ENCODE measurements at regions not wholly inside any gene's neighbourhood (a gene's known extent, or its start where the extent isn't known, plus 50 kb on each side); places are given as distances from the start of the nearest gene placed in this dataset.
"Not testable (repeated sequence)": the region's sequence is repeated elsewhere in the genome, so short reads cannot be mapped to it uniquely, and the experiment has no call there.

DNA sequence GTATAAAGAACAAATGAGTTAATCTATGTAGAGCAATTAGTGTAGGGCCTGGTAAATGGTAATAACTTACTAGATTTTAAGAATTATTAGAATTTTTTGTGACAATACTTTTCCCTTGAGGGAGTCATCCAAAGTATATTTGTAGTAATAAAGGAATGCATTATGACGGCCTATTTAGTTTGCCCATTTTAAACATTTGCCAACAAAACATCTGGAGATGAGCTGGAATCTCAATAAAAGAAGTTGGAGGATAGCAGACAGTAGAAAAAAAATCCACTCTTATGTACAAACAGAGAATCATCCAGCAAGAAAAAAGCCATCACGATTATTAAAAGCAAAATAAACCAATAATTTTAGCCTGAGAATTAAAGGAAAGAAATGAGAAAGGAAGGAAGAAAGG, 567.3 kb upstream of the ADAMTS5 start:
- Histone ChIP-seq H3K9me3 (no peaks in the 10 kb centered on the region), H3K27me3 (no peaks in the 10 kb centered on the region), H3K4me1 (no peaks in the 10 kb centered on the region), H3K36me3 (no peaks in the 10 kb centered on the region), H3K27ac (no peak overlapping the region), H3K4me3 (no peak overlapping the region)
- no peak for DNase-seq
- TF ChIP-seq, protein P1, sequence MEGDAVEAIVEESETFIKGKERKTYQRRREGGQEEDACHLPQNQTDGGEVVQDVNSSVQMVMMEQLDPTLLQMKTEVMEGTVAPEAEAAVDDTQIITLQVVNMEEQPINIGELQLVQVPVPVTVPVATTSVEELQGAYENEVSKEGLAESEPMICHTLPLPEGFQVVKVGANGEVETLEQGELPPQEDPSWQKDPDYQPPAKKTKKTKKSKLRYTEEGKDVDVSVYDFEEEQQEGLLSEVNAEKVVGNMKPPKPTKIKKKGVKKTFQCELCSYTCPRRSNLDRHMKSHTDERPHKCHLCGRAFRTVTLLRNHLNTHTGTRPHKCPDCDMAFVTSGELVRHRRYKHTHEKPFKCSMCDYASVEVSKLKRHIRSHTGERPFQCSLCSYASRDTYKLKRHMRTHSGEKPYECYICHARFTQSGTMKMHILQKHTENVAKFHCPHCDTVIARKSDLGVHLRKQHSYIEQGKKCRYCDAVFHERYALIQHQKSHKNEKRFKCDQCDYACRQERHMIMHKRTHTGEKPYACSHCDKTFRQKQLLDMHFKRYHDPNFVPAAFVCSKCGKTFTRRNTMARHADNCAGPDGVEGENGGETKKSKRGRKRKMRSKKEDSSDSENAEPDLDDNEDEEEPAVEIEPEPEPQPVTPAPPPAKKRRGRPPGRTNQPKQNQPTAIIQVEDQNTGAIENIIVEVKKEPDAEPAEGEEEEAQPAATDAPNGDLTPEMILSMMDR (IDR thresholded peaks at IDR 0.05): no peak
- no peak for TF ChIP-seq POLR2A (IDR thresholded peaks at IDR 0.05)

DNA sequence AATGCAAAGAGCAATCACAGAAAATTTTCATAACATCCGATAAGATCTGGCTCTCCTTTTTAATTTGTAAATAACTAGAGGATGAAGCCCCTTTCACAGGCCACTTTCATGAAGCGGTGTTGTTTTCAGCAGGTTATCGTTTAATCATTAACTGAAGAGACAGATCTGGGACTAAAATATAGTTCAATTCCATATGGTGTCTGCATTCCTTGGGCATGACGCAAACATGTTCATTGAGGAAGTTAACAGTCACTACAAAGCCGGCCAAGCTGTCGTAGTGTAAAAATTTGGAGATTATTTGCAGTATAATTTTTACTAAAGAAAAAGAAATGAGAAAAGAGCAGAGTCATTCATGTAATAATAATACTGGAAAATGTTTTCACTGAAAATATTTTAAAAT, 565.2 kb upstream of the ADAMTS5 start:
- H3K9me3 ChIP-seq: no peaks in the 10 kb centered on the region
- no peak overlapping the region for H3K27ac ChIP-seq
- DNase-seq: no peak
- no peaks in the 10 kb centered on the region for H3K27me3 ChIP-seq
- no peaks in the 10 kb centered on the region for H3K36me3 ChIP-seq
- H3K4me3 ChIP-seq: no peak overlapping the region
- H3K4me1 ChIP-seq: no peaks in the 10 kb centered on the region
- no peak for TF ChIP-seq POLR2A (IDR thresholded peaks at IDR 0.05)

DNA sequence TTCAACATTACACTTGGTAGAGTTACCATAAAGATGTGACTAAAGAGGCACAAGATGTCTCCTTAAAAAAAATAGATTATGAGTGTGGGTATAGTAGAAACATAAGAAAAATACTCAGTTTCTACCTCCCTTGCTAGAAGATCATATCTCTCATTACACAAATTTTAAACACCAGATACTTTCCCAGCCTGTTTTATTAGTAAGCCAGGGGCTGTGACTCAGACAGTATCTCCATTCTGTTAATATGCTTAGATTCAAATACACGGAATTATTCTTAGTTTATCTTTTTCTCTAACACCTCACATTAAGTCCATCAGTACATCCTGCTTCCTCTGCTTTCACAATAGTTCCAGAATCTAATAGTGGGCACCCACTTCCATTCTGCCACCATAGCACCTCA, 561.8 kb upstream of the ADAMTS5 start:
- H3K27ac ChIP-seq: no peak overlapping the region
- H3K27me3 ChIP-seq: no peaks in the 10 kb centered on the region
- no peaks in the 10 kb centered on the region for H3K4me1 ChIP-seq
- TF ChIP-seq, protein P1 (IDR thresholded peaks at IDR 0.05): no peak
- TF ChIP-seq POLR2A (IDR thresholded peaks at IDR 0.05): no peak
- DNase-seq: no peak
- no peaks in the 10 kb centered on the region for H3K36me3 ChIP-seq
- H3K4me3 ChIP-seq: no peak overlapping the region
- H3K9me3 ChIP-seq: no peaks in the 10 kb centered on the region

DNA sequence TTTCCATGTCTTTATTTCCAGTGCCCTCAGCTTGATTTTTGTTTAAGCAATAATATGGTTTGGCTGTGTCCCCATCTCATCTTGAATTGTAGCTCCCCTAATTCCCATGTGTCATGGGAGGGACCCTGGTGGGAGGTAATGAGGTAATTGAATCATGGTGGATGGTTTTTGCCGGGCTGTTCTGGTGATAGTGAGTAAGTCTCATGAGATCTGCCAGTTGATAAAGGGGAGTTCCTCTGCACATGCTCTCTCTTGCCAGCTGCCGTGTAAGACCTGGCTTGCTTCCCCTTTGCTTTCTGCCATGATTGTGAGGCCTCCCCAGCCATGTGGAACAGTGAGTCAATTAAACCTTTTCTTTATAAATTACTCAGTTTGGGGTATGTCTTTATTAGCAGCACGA, 559.6 kb upstream of the ADAMTS5 start:
- Histone ChIP-seq H3K27ac (no peak overlapping the region), H3K4me1 (no peaks in the 10 kb centered on the region), H3K4me3 (no peak overlapping the region), H3K27me3 (no peaks in the 10 kb centered on the region), H3K36me3 (no peaks in the 10 kb centered on the region), H3K9me3 (no peaks in the 10 kb centered on the region)
- DNase-seq: no peak
- TF ChIP-seq, protein P1 (IDR thresholded peaks at IDR 0.05): no peak
- no peak for TF ChIP-seq POLR2A (IDR thresholded peaks at IDR 0.05)

DNA sequence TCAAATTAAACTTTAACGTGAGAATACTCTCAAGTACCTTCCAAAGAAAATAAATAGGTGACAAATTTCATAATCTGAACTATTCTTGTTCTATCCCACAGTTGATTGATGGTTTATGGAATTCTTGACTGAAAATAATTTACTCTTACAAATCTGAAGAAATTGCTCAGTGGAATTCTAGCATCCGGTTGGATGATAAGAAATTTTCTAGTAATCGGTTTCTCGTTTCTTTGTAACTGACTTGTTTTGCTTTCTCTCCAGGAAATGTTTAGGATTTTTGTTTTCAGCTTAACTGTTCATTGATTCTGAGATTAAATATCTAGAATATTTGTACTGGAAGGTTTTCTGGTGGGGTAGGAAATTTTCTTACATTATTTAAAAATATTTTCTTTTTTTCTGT, 558.9 kb upstream of the ADAMTS5 start:
- Histone ChIP-seq H3K9me3 (no peaks in the 10 kb centered on the region), H3K4me1 (no peaks in the 10 kb centered on the region), H3K27ac (no peak overlapping the region), H3K4me3 (no peak overlapping the region), H3K36me3 (no peaks in the 10 kb centered on the region), H3K27me3 (no peaks in the 10 kb centered on the region)
- DNase-seq: no peak
- TF ChIP-seq POLR2A (IDR thresholded peaks at IDR 0.05): no peak
- TF ChIP-seq, protein P1 (IDR thresholded peaks at IDR 0.05): no peak

DNA sequence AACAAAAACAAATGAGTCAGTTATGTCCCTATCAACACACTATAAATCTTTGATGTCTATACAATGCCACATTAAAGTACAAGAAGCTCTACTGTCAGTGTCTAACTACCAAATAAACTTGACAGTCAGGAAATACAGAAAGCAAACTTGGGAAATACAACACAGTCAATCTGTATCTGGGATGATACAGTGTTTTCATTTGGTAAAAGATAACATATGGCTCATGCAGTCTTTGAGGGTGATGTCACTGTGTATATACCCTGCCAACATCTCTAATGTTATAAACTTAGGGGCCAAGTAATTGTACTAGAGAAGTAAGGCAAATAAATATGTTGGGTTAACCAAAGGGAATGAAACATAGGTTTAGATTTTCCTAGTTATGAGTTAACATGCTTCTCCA, 552.5 kb upstream of the ADAMTS5 start:
- H3K27ac ChIP-seq: no peak overlapping the region
- TF ChIP-seq, protein P1 (IDR thresholded peaks at IDR 0.05): no peak
- no peak for TF ChIP-seq POLR2A (IDR thresholded peaks at IDR 0.05)
- no peak overlapping the region for H3K4me3 ChIP-seq
- H3K27me3 ChIP-seq: no peaks in the 10 kb centered on the region
- H3K4me1 ChIP-seq: no peaks in the 10 kb centered on the region
- H3K9me3 ChIP-seq: no peaks in the 10 kb centered on the region
- H3K36me3 ChIP-seq: no peaks in the 10 kb centered on the region
- no peak for DNase-seq

DNA sequence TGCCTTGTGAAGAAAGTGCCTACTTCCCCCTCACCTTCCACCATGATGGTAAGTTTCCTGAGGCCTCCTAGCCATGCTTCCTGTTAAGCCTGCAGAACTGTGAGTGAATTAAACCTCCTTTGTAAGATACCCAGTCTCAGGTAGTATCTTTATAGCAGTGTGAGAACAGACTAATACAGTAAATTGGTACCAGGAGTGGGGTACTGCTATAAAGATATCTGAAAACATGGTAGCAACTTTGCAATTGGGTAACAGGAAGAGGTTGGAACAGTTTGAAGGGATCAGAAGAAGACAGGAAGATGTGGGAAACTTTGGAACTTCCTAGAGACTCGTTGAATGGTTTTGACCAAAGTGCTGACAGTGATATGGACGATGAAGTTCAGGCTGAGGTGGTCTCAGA, 550.3 kb upstream of the ADAMTS5 start:
- not testable (repeated sequence) for H3K27ac ChIP-seq, H3K27me3 ChIP-seq, H3K4me1 ChIP-seq, DNase-seq, H3K9me3 ChIP-seq, H3K36me3 ChIP-seq, H3K4me3 ChIP-seq
